ENCODE measurements at regions not wholly inside any gene's neighbourhood (a gene's known extent, or its start where the extent isn't known, plus 50 kb on each side); places are given as distances from the start of the nearest gene placed in this dataset.

- no peak overlapping the region for H3K27ac ChIP-seq (ENCODE audit: low read depth in 1 of 2, low read length in 1 of 2)
- WGBS = 91% methylated on average over 9 of the region's 9 CpGs
Observed at GRCh38 chr12:130216031-130216430, 53.8 kb downstream of the FZD10 start.

GRCh38 chr12:130218682-130219081, 56.4 kb downstream of the FZD10 start:
- peaks cover 0 to under 1% of the 10 kb centered on the region in 2 donors for H3K4me1 ChIP-seq (ENCODE audit: control insufficient read depth in 2 of 2, insufficient read depth in 2 of 2, low read length in 2 of 2)
- H3K27ac ChIP-seq (ENCODE audit: low read depth in 1 of 2, low read length in 1 of 2) = no peak overlapping the region
- H3K27me3 ChIP-seq (ENCODE audit: control insufficient read depth in 2 of 2, insufficient read depth in 1 of 2, low read length in 1 of 2) = peaks cover 0 to 4% of the 10 kb centered on the region in 2 donors
- no peak for DNase-seq (ENCODE audit: low read depth in 6 of 9, low spot score in 9 of 9)
- 93% methylated on average over 12 of the region's 12 CpGs for WGBS
- no peaks in the 10 kb centered on the region for H3K36me3 ChIP-seq (ENCODE audit: control insufficient read depth in 2 of 2, insufficient read depth in 2 of 2, low read length in 1 of 2)
- H3K9me3 ChIP-seq (ENCODE audit: control insufficient read depth in 2 of 2, insufficient read depth in 1 of 2, low read length in 1 of 2) = peaks cover 0 to 1% of the 10 kb centered on the region in 2 donors
- no peak overlapping the region for H3K4me3 ChIP-seq (ENCODE audit: low read length in 2 of 2)

More at GRCh38 chr12:130216031-130216430, 53.8 kb downstream of the FZD10 start:
- H3K9me3 ChIP-seq (ENCODE audit: control insufficient read depth in 2 of 2, insufficient read depth in 1 of 2, low read length in 1 of 2) = peaks cover 0 to 1% of the 10 kb centered on the region in 2 donors
- H3K27me3 ChIP-seq (ENCODE audit: control insufficient read depth in 2 of 2, insufficient read depth in 1 of 2, low read length in 1 of 2) = no peaks in the 10 kb centered on the region
- H3K4me3 ChIP-seq (ENCODE audit: low read length in 2 of 2) = no peak overlapping the region
- H3K36me3 ChIP-seq (ENCODE audit: control insufficient read depth in 2 of 2, insufficient read depth in 2 of 2, low read length in 1 of 2) = no peaks in the 10 kb centered on the region
- DNase-seq (ENCODE audit: low read depth in 6 of 9, low spot score in 9 of 9) = no peak
- H3K4me1 ChIP-seq (ENCODE audit: control insufficient read depth in 2 of 2, insufficient read depth in 2 of 2, low read length in 2 of 2) = peaks cover 0 to 4% of the 10 kb centered on the region in 2 donors

- no peak for DNase-seq (ENCODE audit: low read depth in 6 of 9, low spot score in 9 of 9)
Observed at GRCh38 chr12:130219929-130220705, 57.9 kb downstream of the FZD10 start.

GRCh38 chr12:130220706-130221100, 58.4 kb downstream of the FZD10 start:
- no peak for DNase-seq (ENCODE audit: low read depth in 6 of 9, low spot score in 9 of 9)
- H3K4me3 ChIP-seq (ENCODE audit: low read length in 2 of 2) = no peak overlapping the region
- H3K4me1 ChIP-seq (ENCODE audit: control insufficient read depth in 2 of 2, insufficient read depth in 2 of 2, low read length in 2 of 2) = no peaks in the 10 kb centered on the region
- no peak overlapping the region for H3K27ac ChIP-seq (ENCODE audit: low read depth in 1 of 2, low read length in 1 of 2)
- no peaks in the 10 kb centered on the region for H3K36me3 ChIP-seq (ENCODE audit: control insufficient read depth in 2 of 2, insufficient read depth in 2 of 2, low read length in 1 of 2)
- 35% methylated on average over 9 of the region's 9 CpGs for WGBS
- peaks cover 0 to 4% of the 10 kb centered on the region in 2 donors for H3K27me3 ChIP-seq (ENCODE audit: control insufficient read depth in 2 of 2, insufficient read depth in 1 of 2, low read length in 1 of 2)
- peaks cover 0 to 1% of the 10 kb centered on the region in 2 donors for H3K9me3 ChIP-seq (ENCODE audit: control insufficient read depth in 2 of 2, insufficient read depth in 1 of 2, low read length in 1 of 2)

More at GRCh38 chr12:130219929-130220705, 57.9 kb downstream of the FZD10 start:
- no peaks in the 10 kb centered on the region for H3K36me3 ChIP-seq (ENCODE audit: control insufficient read depth in 2 of 2, insufficient read depth in 2 of 2, low read length in 1 of 2)
- H3K4me3 ChIP-seq (ENCODE audit: low read length in 2 of 2) = no peak overlapping the region
- no peak overlapping the region for H3K27ac ChIP-seq (ENCODE audit: low read depth in 1 of 2, low read length in 1 of 2)
- no peaks in the 10 kb centered on the region for H3K4me1 ChIP-seq (ENCODE audit: control insufficient read depth in 2 of 2, insufficient read depth in 2 of 2, low read length in 2 of 2)
- peaks cover 0 to 1% of the 10 kb centered on the region in 2 donors for H3K9me3 ChIP-seq (ENCODE audit: control insufficient read depth in 2 of 2, insufficient read depth in 1 of 2, low read length in 1 of 2)
- H3K27me3 ChIP-seq (ENCODE audit: control insufficient read depth in 2 of 2, insufficient read depth in 1 of 2, low read length in 1 of 2) = peaks cover 0 to 4% of the 10 kb centered on the region in 2 donors
- WGBS = 30% methylated on average over 15 of the region's 15 CpGs

- H3K4me1 ChIP-seq (ENCODE audit: control insufficient read depth in 2 of 2, insufficient read depth in 2 of 2, low read length in 2 of 2) = no peaks in the 10 kb centered on the region
- no peaks in the 10 kb centered on the region for H3K36me3 ChIP-seq (ENCODE audit: control insufficient read depth in 2 of 2, insufficient read depth in 2 of 2, low read length in 1 of 2)
- no peak for DNase-seq (ENCODE audit: low read depth in 6 of 9, low spot score in 9 of 9)
- H3K9me3 ChIP-seq (ENCODE audit: control insufficient read depth in 2 of 2, insufficient read depth in 1 of 2, low read length in 1 of 2) = peaks cover 1 to 6% of the 10 kb centered on the region in 2 donors
- 51% methylated on average over 23 of the region's 23 CpGs for WGBS
- H3K27me3 ChIP-seq (ENCODE audit: control insufficient read depth in 2 of 2, insufficient read depth in 1 of 2, low read length in 1 of 2) = peaks cover 0 to 4% of the 10 kb centered on the region in 2 donors
- no peak overlapping the region for H3K27ac ChIP-seq (ENCODE audit: low read depth in 1 of 2, low read length in 1 of 2)
- no peak overlapping the region for H3K4me3 ChIP-seq (ENCODE audit: low read length in 2 of 2)
Observed at GRCh38 chr12:130222519-130223218, 60.4 kb downstream of the FZD10 start.

GRCh38 chr12:130223767-130224244, 61.5 kb downstream of the FZD10 start:
- no peak for DNase-seq (ENCODE audit: low read depth in 6 of 9, low spot score in 9 of 9)

GRCh38 chr12:130224613-130225012, 62.3 kb downstream of the FZD10 start:
- no peaks in the 10 kb centered on the region for H3K4me1 ChIP-seq (ENCODE audit: control insufficient read depth in 2 of 2, insufficient read depth in 2 of 2, low read length in 2 of 2)
- no peaks in the 10 kb centered on the region for H3K36me3 ChIP-seq (ENCODE audit: control insufficient read depth in 2 of 2, insufficient read depth in 2 of 2, low read length in 1 of 2)
- no peak overlapping the region for H3K27ac ChIP-seq (ENCODE audit: low read depth in 1 of 2, low read length in 1 of 2)
- DNase-seq (ENCODE audit: low read depth in 6 of 9, low spot score in 9 of 9) = no peak
- H3K9me3 ChIP-seq (ENCODE audit: control insufficient read depth in 2 of 2, insufficient read depth in 1 of 2, low read length in 1 of 2) = peaks cover 0 to 10% of the 10 kb centered on the region in 2 donors
- H3K4me3 ChIP-seq (ENCODE audit: low read length in 2 of 2) = no peak overlapping the region
- 94% methylated on average over 14 of the region's 14 CpGs for WGBS
- peaks cover 0 to 4% of the 10 kb centered on the region in 2 donors for H3K27me3 ChIP-seq (ENCODE audit: control insufficient read depth in 2 of 2, insufficient read depth in 1 of 2, low read length in 1 of 2)

More at GRCh38 chr12:130223767-130224244, 61.5 kb downstream of the FZD10 start:
- Histone ChIP-seq H3K27ac (ENCODE audit: low read depth in 1 of 2, low read length in 1 of 2) (no peak overlapping the region), H3K4me1 (ENCODE audit: control insufficient read depth in 2 of 2, insufficient read depth in 2 of 2, low read length in 2 of 2) (no peaks in the 10 kb centered on the region), H3K27me3 (ENCODE audit: control insufficient read depth in 2 of 2, insufficient read depth in 1 of 2, low read length in 1 of 2) (peaks cover 0 to 4% of the 10 kb centered on the region in 2 donors), H3K9me3 (ENCODE audit: control insufficient read depth in 2 of 2, insufficient read depth in 1 of 2, low read length in 1 of 2) (peaks cover 1 to 10% of the 10 kb centered on the region in 2 donors), H3K36me3 (ENCODE audit: control insufficient read depth in 2 of 2, insufficient read depth in 2 of 2, low read length in 1 of 2) (no peaks in the 10 kb centered on the region), H3K4me3 (ENCODE audit: low read length in 2 of 2) (no peak overlapping the region)
- WGBS = 92% methylated on average over 6 of the region's 6 CpGs

GRCh38 chr12:130225347-130225746, 63.1 kb downstream of the FZD10 start:
- H3K4me1 ChIP-seq (ENCODE audit: control insufficient read depth in 2 of 2, insufficient read depth in 2 of 2, low read length in 2 of 2) = no peaks in the 10 kb centered on the region
- peaks cover 0 to 4% of the 10 kb centered on the region in 2 donors for H3K27me3 ChIP-seq (ENCODE audit: control insufficient read depth in 2 of 2, insufficient read depth in 1 of 2, low read length in 1 of 2)
- no peaks in the 10 kb centered on the region for H3K36me3 ChIP-seq (ENCODE audit: control insufficient read depth in 2 of 2, insufficient read depth in 2 of 2, low read length in 1 of 2)
- H3K27ac ChIP-seq (ENCODE audit: low read depth in 1 of 2, low read length in 1 of 2) = no peak overlapping the region
- WGBS = 45% methylated on average over 6 of the region's 6 CpGs
- no peak overlapping the region for H3K4me3 ChIP-seq (ENCODE audit: low read length in 2 of 2)
- no peak for DNase-seq (ENCODE audit: low read depth in 6 of 9, low spot score in 9 of 9)
- H3K9me3 ChIP-seq (ENCODE audit: control insufficient read depth in 2 of 2, insufficient read depth in 1 of 2, low read length in 1 of 2) = peaks cover 0 to 10% of the 10 kb centered on the region in 2 donors

- Histone ChIP-seq H3K27ac (ENCODE audit: low read depth in 1 of 2, low read length in 1 of 2) (no peak overlapping the region), H3K4me1 (ENCODE audit: control insufficient read depth in 2 of 2, insufficient read depth in 2 of 2, low read length in 2 of 2) (no peaks in the 10 kb centered on the region), H3K36me3 (ENCODE audit: control insufficient read depth in 2 of 2, insufficient read depth in 2 of 2, low read length in 1 of 2) (no peaks in the 10 kb centered on the region), H3K4me3 (ENCODE audit: low read length in 2 of 2) (no peak overlapping the region), H3K9me3 (ENCODE audit: control insufficient read depth in 2 of 2, insufficient read depth in 1 of 2, low read length in 1 of 2) (peaks cover 0 to 10% of the 10 kb centered on the region in 2 donors), H3K27me3 (ENCODE audit: control insufficient read depth in 2 of 2, insufficient read depth in 1 of 2, low read length in 1 of 2) (peaks cover 0 to 4% of the 10 kb centered on the region in 2 donors)
- 80% methylated on average over 11 of the region's 11 CpGs for WGBS
- no peak for DNase-seq (ENCODE audit: low read depth in 6 of 9, low spot score in 9 of 9)
Observed at GRCh38 chr12:130226126-130226525, 63.9 kb downstream of the FZD10 start.

All from thymus (tissue), 11 donors.